Activated CD4-positive, alpha-beta T cell treated with anti-CD3 and anti-CD28 coated beads, Interleukin-2, amount 10 ng/mL, durations not matched to agents 7 days and 5 days (primary cell): ENCODE measurements at regions not wholly inside any gene's neighbourhood (a gene's known extent, or its start where the extent isn't known, plus 50 kb on each side); places are given as distances from the start of the nearest gene placed in this dataset.

Experiments used
- CTCF ChIA-PET: fragments of 350-600 bp; sonication (Branson Sonifier 250); formaldehyde crosslinking; loops from one replicate; lab custom pipeline; 2021; ENCODE audit warnings: antibody characterized with exemption; lab: Charles Lee
- POLR2A ChIA-PET: fragments of 350-600 bp; sonication (Branson Sonifier 250); formaldehyde crosslinking; loops from one replicate; lab custom pipeline; 2021; ENCODE audit warnings: antibody characterized with exemption; lab: Charles Lee
- DNase-seq: peaks from one replicate; pipeline ENCODE4 v3.0.0-alpha.2; 2020
- H3K27ac Mint-ChIP-seq: one replicate; pipeline ENCODE4 v1.8.0; 2021; ENCODE audit warnings: mild to moderate bottlenecking, moderate library complexity, mixed read lengths
- H3K27me3 Mint-ChIP-seq: one replicate; pipeline ENCODE4 v1.8.0; 2021; ENCODE audit warnings: mixed read lengths
- H3K36me3 Mint-ChIP-seq: one replicate; pipeline ENCODE4 v1.8.0; 2021; ENCODE audit warnings: low read depth, mixed read lengths
- H3K4me1 Mint-ChIP-seq: one replicate; pipeline ENCODE4 v1.8.0; 2021; ENCODE audit warnings: mixed read lengths
- H3K4me3 Mint-ChIP-seq: one replicate; pipeline ENCODE4 v1.8.0; 2021; ENCODE audit warnings: mild to moderate bottlenecking, moderate library complexity, mixed read lengths
- H3K9me3 Mint-ChIP-seq: one replicate; pipeline ENCODE4 v1.8.0; 2021; ENCODE audit warnings: mixed read lengths

- Mint-ChIP-seq H3K27ac (no peak overlapping the region), H3K4me3 (no peak overlapping the region), H3K27me3 (no peaks in the 10 kb centered on the region), H3K4me1 (no peaks in the 10 kb centered on the region), H3K36me3 (no peaks in the 10 kb centered on the region), H3K9me3 (no peaks in the 10 kb centered on the region)
- ChIA-PET CTCF (no interaction called here), POLR2A (no interaction called here)
- no peak for DNase-seq
Measured at GRCh38 chr5:82766206-82766605, 311.0 kb downstream of the TMEM167A start.

GRCh38 chr5:82765765-82766164 lies 311.4 kb downstream of the TMEM167A start:
- H3K27ac Mint-ChIP-seq: no peak overlapping the region
- ChIA-PET CTCF (no interaction called here), POLR2A (no interaction called here)

GRCh38 chr5:82760856-82761255 lies 316.3 kb downstream of the TMEM167A start:
- Mint-ChIP-seq H3K27ac (no peak overlapping the region), H3K36me3 (no peaks in the 10 kb centered on the region), H3K4me1 (no peaks in the 10 kb centered on the region), H3K27me3 (no peaks in the 10 kb centered on the region), H3K9me3 (no peaks in the 10 kb centered on the region), H3K4me3 (no peak overlapping the region)
- POLR2A ChIA-PET: no interaction called here
- no peak for DNase-seq
- CTCF ChIA-PET: no interaction called here

More at GRCh38 chr5:82765765-82766164, 311.4 kb downstream of the TMEM167A start:
- no peaks in the 10 kb centered on the region for H3K9me3 Mint-ChIP-seq
- H3K4me1 Mint-ChIP-seq: no peaks in the 10 kb centered on the region
- H3K36me3 Mint-ChIP-seq: no peaks in the 10 kb centered on the region
- DNase-seq: no peak
- H3K27me3 Mint-ChIP-seq: no peaks in the 10 kb centered on the region
- no peak overlapping the region for H3K4me3 Mint-ChIP-seq

DNA sequence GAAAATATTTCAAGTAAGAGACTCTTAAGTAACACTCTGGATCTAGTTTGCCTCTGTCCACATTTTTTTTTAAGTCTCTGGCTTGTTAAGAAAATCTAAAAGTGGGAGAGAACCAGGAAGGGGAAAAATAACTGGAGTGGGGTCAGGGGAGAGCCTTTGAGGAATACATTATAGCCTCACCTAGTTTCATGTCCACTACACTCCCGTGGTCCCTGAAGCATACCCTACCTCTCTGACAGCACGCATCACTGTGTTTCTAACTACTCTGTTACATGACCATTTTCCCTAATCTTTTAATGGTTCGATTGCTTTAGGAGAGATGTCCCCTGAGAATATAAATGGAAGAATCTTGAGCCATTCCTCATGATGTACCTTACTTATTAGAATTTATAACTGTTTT lies 318.3 kb downstream of the TMEM167A start:
- Mint-ChIP-seq H3K4me1 (no peaks in the 10 kb centered on the region), H3K4me3 (no peak overlapping the region), H3K9me3 (no peaks in the 10 kb centered on the region), H3K27ac (no peak overlapping the region), H3K36me3 (no peaks in the 10 kb centered on the region), H3K27me3 (no peaks in the 10 kb centered on the region)
- ChIA-PET CTCF (no interaction called here), POLR2A (no interaction called here)
- no peak for DNase-seq

- Mint-ChIP-seq H3K9me3 (peaks cover 10% of the 10 kb centered on the region), H3K4me1 (no peaks in the 10 kb centered on the region), H3K4me3 (no peak overlapping the region), H3K36me3 (no peaks in the 10 kb centered on the region), H3K27ac (no peak overlapping the region), H3K27me3 (no peaks in the 10 kb centered on the region)
- POLR2A ChIA-PET: no interaction called here
- DNase-seq: no peak
- CTCF ChIA-PET: no interaction called here
Measured at GRCh38 chr5:82754759-82755158, 322.4 kb downstream of the TMEM167A start.

DNA sequence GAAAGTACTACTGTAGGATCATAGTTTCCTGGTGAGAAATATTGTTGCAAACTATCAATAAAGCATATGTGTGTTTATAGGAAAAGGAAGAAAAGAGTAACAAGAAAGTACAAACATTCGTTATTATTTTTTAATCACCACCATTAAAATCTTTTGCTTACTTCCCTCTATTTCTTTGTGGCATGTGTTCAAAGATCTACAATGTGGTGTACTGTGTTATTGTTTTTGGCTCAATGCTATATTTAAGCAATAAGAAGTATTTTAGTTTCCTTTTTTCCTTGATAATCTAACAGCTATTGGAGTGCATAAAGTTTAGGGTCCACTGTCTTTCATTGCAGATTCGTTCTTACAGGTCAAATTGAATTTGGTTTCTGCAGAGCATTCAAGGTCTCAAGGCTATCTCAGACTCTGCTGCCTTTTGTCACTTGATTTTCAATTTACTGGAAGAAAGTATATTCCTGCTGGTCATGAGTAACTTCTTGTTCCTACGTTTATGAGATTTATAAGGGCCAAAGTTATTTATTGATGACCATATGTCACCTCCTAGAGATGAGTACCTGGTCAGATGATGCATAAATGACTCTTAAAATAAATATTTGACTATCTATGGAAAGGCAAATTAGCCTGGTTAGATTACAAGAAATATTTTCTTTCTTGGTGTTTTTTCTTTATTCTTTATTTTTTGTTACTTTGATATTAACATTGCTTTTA lies 323.0 kb downstream of the TMEM167A start:
- CTCF ChIA-PET: no interaction called here
- H3K4me3 Mint-ChIP-seq: no peak overlapping the region
- no peak overlapping the region for H3K27ac Mint-ChIP-seq
- H3K36me3 Mint-ChIP-seq: no peaks in the 10 kb centered on the region
- H3K4me1 Mint-ChIP-seq: peaks cover 4% of the 10 kb centered on the region
- POLR2A ChIA-PET: no interaction called here
- H3K9me3 Mint-ChIP-seq: peaks cover 10% of the 10 kb centered on the region
- H3K27me3 Mint-ChIP-seq: no peaks in the 10 kb centered on the region
- DNase-seq: no peak

- Mint-ChIP-seq H3K4me1 (peaks cover 12% of the 10 kb centered on the region), H3K4me3 (no peak overlapping the region), H3K27ac (no peak overlapping the region), H3K27me3 (no peaks in the 10 kb centered on the region), H3K36me3 (no peaks in the 10 kb centered on the region), H3K9me3 (peaks cover 10% of the 10 kb centered on the region)
- POLR2A ChIA-PET: no interaction called here
- CTCF ChIA-PET: no interaction called here
- DNase-seq: no peak
Measured at GRCh38 chr5:82753374-82753773, 323.8 kb downstream of the TMEM167A start.

- CTCF ChIA-PET: no interaction called here
Measured at GRCh38 chr5:82749461-82749820, 327.8 kb downstream of the TMEM167A start.

DNA sequence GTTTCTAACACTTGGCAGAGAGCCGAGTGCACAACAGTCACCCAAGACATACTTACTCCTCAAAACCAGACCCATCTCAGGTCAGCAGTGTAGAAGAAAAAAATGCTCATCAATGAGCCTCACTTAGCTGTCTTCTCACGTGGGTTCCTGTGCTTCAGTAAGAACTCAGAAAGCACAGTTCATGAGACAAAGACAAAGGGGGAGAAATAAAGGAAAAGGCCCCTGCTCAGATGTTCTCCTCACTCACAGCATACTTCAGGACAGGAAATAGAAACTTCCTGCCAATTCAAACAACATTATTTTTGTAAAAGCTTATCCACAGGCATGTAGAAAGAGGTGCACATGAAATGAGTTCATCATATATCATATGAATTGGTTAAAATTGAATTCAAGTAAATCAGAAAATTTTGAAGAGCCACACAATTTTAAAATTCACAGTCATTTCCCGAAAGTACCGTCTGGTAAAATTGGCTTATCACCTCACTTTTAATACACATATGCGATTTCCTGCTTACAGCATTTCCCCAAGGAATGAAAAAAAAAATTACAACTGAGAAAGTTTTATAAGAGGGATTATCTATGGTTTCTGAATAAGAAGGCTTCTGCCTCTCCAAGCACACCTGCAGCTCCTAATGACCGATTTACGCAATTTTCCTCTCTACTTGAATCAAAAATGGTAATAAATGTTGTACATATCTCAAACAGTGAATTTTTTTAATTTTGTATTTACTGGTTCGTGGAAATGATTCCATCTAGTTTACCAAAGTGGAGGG lies 328.3 kb downstream of the TMEM167A start:
- H3K27ac Mint-ChIP-seq: peak overlapping the region; percentile 1
- peaks cover 10% of the 10 kb centered on the region for H3K9me3 Mint-ChIP-seq
- H3K4me1 Mint-ChIP-seq: peaks cover 19% of the 10 kb centered on the region
- no peaks in the 10 kb centered on the region for H3K36me3 Mint-ChIP-seq
- ChIA-PET POLR2A (interaction anchor here (0.7 kb wide), 1 partner anchor 20 kb away, joined by 5 read pairs; no protein-coding TSS in a partner anchor), CTCF (no interaction called here)
- no peaks in the 10 kb centered on the region for H3K27me3 Mint-ChIP-seq
- H3K4me3 Mint-ChIP-seq: no peak overlapping the region
- DNase-seq: no peak

More at GRCh38 chr5:82749461-82749820, 327.8 kb downstream of the TMEM167A start:
- DNase-seq: no peak
- Mint-ChIP-seq H3K36me3 (no peaks in the 10 kb centered on the region), H3K27ac (no peak overlapping the region), H3K9me3 (peaks cover 10% of the 10 kb centered on the region), H3K4me1 (peaks cover 19% of the 10 kb centered on the region), H3K27me3 (no peaks in the 10 kb centered on the region), H3K4me3 (no peak overlapping the region)
- POLR2A ChIA-PET: no interaction called here

DNA sequence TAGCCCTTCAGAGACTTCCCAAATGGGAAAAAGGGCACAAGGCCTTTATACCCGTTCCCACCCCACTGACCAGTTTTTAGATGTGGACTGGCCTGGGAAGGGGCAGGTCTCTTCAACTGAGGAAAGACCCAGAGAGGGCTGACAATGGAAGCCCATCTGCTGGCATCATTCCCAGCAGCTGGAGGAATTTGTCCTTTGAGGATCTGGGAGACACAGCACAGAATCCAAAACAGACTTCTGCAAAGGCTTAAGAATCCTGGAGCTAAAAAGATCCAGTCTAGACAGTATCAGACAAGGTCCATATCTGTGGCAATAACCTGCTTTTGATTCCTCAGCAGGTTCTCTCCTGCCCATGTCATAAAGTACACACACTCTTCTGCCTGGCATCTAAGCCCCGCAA lies 329.2 kb downstream of the TMEM167A start:
- H3K9me3 Mint-ChIP-seq: peaks cover 10% of the 10 kb centered on the region
- ChIA-PET CTCF (no interaction called here), POLR2A (interaction anchor here (0.7 kb wide), 1 partner anchor 19 kb away, joined by 5 read pairs; no protein-coding TSS in a partner anchor)
- no peak overlapping the region for H3K27ac Mint-ChIP-seq
- H3K27me3 Mint-ChIP-seq: no peaks in the 10 kb centered on the region
- DNase-seq: no peak
- H3K36me3 Mint-ChIP-seq: no peaks in the 10 kb centered on the region
- no peak overlapping the region for H3K4me3 Mint-ChIP-seq
- peaks cover 19% of the 10 kb centered on the region for H3K4me1 Mint-ChIP-seq

- peaks cover 19% of the 10 kb centered on the region for H3K4me1 Mint-ChIP-seq
- no peaks in the 10 kb centered on the region for H3K27me3 Mint-ChIP-seq
- no peak for DNase-seq
- no peak overlapping the region for H3K27ac Mint-ChIP-seq
- ChIA-PET POLR2A (no interaction called here), CTCF (no interaction called here)
- no peaks in the 10 kb centered on the region for H3K9me3 Mint-ChIP-seq
- H3K36me3 Mint-ChIP-seq: no peaks in the 10 kb centered on the region
- no peak overlapping the region for H3K4me3 Mint-ChIP-seq
Measured at GRCh38 chr5:82745016-82745415, 332.2 kb downstream of the TMEM167A start.

DNA sequence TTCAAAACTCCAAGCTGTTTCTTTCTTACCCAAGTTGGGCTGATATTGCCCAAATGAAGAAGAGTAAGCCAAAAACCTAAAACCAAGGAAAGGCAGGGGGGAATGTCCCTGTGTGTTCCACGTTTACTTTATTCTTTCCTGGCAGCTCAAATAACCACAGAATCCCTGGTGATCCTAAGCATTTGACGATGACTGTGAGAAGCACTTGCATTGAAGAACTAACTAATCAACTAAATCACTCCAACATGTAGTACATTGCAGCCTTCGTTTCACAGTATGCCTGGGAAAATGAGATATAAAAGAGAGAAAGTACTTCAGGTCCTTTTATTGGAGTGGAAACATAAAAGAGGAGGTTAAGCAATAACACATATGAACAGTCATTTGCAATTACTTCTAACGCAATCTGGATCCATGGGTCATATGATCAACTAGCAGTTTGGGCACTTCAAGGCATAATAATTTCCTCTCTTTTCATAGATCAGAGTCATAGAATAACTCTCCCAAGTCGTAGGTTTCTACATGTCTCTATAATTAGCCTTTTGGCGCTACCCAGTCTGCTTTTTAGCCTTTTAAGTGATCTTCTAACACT lies 338.4 kb downstream of the TMEM167A start:
- no peak for DNase-seq
- Mint-ChIP-seq H3K36me3 (no peaks in the 10 kb centered on the region), H3K9me3 (no peaks in the 10 kb centered on the region), H3K4me3 (no peak overlapping the region), H3K27ac (no peak overlapping the region), H3K4me1 (peaks cover 1% of the 10 kb centered on the region), H3K27me3 (no peaks in the 10 kb centered on the region)
- ChIA-PET POLR2A (no interaction called here), CTCF (no interaction called here)

DNA sequence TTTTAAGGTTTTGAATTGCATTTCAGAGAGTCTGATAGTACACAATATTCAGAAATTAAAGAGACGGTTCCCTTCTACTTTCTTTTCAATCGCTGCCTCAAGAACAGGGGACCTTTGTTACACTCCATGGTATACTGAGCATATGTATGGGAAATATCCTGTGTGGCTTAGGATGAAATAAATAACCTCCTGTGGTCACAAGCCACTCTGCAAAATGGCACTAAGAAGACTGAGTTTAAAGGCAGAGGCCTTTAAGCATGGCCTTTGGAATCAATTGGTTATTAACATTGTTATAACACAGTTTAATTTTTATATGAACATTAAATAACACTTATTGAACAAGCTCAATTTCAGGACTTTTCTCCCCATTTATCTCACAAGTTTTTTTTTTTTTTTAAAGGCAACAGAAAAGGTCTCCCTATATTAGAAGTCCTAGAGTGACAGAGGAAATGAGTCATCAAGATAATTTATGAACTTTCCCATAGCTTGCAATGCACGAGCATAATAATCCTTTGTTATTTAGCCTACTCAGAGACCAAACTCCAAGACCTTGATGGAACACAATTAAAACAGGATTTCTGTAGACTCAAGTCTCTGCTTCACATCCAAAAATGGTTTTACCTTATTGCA lies 341.9 kb downstream of the TMEM167A start:
- Mint-ChIP-seq H3K4me1 (peaks cover 1% of the 10 kb centered on the region), H3K27ac (no peak overlapping the region), H3K9me3 (no peaks in the 10 kb centered on the region), H3K36me3 (no peaks in the 10 kb centered on the region), H3K4me3 (no peak overlapping the region), H3K27me3 (no peaks in the 10 kb centered on the region)
- POLR2A ChIA-PET: no interaction called here
- CTCF ChIA-PET: interaction anchor here (0.6 to 0.7 kb wide), 3 partner anchors 31 to 1227 kb away, joined by 3 read pairs; no protein-coding TSS in a partner anchor
- no peak for DNase-seq
